SK-N-MC (cell line): ENCODE measurements at regions not wholly inside any gene's neighbourhood (a gene's known extent, or its start where the extent isn't known, plus 50 kb on each side); places are given as distances from the start of the nearest gene placed in this dataset.
"Not testable (repeated sequence)": the region's sequence is repeated elsewhere in the genome, so short reads cannot be mapped to it uniquely, and the experiment has no call there.

Experiments used
- EZH2 ChIP-seq: fragments of 200-600 bp; sonication (generic); IDR thresholded peaks from one replicate; pipeline ENCODE4 v1.6.1; 2017; ENCODE audit warnings: antibody characterized with exemption
- FOXP2 ChIP-seq: optimal IDR thresholded peaks from 2 replicates; pipeline ENCODE3; 2011; ENCODE audit warnings: mild to moderate bottlenecking, moderate library complexity; ENCODE audit not compliant: insufficient read depth; ENCODE audit errors: extremely low read length, control extremely low read depth
- POLR2AphosphoS5 ChIP-seq: IDR thresholded peaks from 2 replicates; pipeline ENCODE4 v1.6.1; 2012; ENCODE audit warnings: mild to moderate bottlenecking, low read depth, low read length, borderline replicate concordance

DNA sequence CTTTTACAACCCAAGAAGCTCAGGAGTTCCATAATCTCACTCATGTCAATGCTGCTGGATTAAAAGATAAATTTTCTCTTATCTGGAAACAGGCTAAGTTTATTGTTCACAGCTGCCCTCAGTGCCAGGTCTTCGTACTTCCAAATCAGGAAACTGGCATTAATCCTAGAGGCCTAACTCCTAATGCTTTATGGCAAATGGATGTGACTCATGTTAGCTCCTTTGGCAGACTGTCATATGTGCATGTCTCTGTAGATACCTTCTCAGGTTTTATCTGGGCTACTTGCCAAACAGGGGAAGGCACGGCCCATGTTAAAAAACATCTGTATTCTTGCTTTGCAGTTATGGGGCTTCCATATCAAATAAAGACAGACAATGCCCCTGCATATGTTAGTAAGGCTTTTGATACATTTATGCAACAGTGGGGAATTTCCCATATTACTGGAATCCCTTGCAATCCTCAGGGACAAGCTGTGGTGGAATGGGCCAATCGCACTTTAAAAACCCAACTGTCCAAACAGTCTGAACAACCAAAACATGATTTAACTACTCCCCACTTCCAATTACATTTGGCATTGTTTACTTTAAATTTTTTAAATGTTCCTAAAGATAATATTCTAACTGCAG, 570.8 kb upstream of the PTGER4 start:
- TF ChIP-seq POLR2AphosphoS5, EZH2, FOXP2: not testable (repeated sequence)
